Astrocyte (in vitro differentiated cells and primary cell): ENCODE measurements at regions not wholly inside any gene's neighbourhood (a gene's known extent, or its start where the extent isn't known, plus 50 kb on each side); places are given as distances from the start of the nearest gene placed in this dataset.

Experiments
- EZH2 ChIP-seq: IDR thresholded peaks from 2 replicates; pipeline ENCODE4 v1.6.1; 2012; ENCODE audit warnings: mild to moderate bottlenecking, low read length, inconsistent platforms; ENCODE audit not compliant: insufficient read depth
- TF ChIP-seq, protein P1 (sequence below): IDR thresholded peaks from 2 replicates; pipeline ENCODE4 v1.5.1; 2011; ENCODE audit warnings: low read depth, mild to moderate bottlenecking, inconsistent platforms, low read length, moderate library complexity; ENCODE audit not compliant: insufficient read depth

DNA sequence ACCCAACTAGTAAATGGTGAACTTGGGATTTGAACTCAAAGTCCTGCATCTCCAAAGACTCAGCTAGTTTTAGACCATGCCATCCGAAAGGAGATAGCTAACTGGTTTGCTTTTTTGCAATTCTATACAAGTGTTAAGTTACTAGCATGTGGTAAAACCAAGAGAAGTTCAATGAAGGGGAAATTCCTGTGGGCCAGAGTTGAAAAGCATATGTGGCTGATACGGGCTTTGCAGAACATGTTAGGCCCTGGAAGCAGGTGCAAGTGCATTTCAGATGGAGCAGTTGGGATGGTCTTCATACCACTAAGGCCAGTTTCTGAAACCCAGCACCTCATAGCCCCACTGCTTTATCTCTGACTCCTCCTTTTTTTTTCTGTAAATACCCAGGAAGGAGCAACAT lies 620.9 kb downstream of the PLPP3 start:
- TF ChIP-seq, protein P1, sequence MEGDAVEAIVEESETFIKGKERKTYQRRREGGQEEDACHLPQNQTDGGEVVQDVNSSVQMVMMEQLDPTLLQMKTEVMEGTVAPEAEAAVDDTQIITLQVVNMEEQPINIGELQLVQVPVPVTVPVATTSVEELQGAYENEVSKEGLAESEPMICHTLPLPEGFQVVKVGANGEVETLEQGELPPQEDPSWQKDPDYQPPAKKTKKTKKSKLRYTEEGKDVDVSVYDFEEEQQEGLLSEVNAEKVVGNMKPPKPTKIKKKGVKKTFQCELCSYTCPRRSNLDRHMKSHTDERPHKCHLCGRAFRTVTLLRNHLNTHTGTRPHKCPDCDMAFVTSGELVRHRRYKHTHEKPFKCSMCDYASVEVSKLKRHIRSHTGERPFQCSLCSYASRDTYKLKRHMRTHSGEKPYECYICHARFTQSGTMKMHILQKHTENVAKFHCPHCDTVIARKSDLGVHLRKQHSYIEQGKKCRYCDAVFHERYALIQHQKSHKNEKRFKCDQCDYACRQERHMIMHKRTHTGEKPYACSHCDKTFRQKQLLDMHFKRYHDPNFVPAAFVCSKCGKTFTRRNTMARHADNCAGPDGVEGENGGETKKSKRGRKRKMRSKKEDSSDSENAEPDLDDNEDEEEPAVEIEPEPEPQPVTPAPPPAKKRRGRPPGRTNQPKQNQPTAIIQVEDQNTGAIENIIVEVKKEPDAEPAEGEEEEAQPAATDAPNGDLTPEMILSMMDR, result no peak
- no peak for TF ChIP-seq EZH2
